PC-9 (cell line): ENCODE measurements at regions not wholly inside any gene's neighbourhood (a gene's known extent, or its start where the extent isn't known, plus 50 kb on each side); places are given as distances from the start of the nearest gene placed in this dataset.

Source experiments
- BruUV-seq: library from RNA; stranded (reverse); fragments of 400-500 nt; replicated peaks from 2 replicates; lab custom pipeline; 2021; lab: Mats Ljungman, UMichigan
- CTCF ChIA-PET: fragments of 300-600 bp; sonication (Branson Sonifier 250); formaldehyde crosslinking; loops from one replicate; lab custom pipeline; 2022; ENCODE audit warnings: antibody characterized with exemption; lab: Charles Lee
- POLR2A ChIA-PET: fragments of 300-600 bp; sonication (Branson Sonifier 250); formaldehyde crosslinking; loops from one replicate; lab custom pipeline; 2022; ENCODE audit warnings: antibody characterized with exemption; ENCODE audit not compliant: unreplicated experiment; lab: Charles Lee
- DNase-seq, 2 experiments: peaks; one replicate each; pipeline versions ENCODE4 v3.0.0 to v3.0.0-alpha.2; 2015 to 2022; ENCODE audit warnings: mixed read lengths in 1 of 2
- H2AFZ ChIP-seq: fragments of 200-600 bp; sonication (generic); 2 replicates; pipeline ENCODE4 v1.8.1; 2017; ENCODE audit warnings: antibody characterized with exemption
- H3F3A ChIP-seq: fragments of 200-600 bp; sonication (generic); 2 replicates; pipeline ENCODE4 v1.8.1; 2017; ENCODE audit warnings: antibody characterized with exemption, mild to moderate bottlenecking, low read depth; ENCODE audit not compliant: insufficient read depth
- H3K27ac ChIP-seq: fragments of 200-600 bp; sonication (generic); 2 replicates; pipeline ENCODE4 v1.6.1; 2016; ENCODE audit warnings: mixed run types
- H3K27me3 ChIP-seq: fragments of 200-600 bp; sonication (generic); 2 replicates; pipeline ENCODE4 v1.6.1; 2016; ENCODE audit warnings: low read depth, mixed run types; ENCODE audit not compliant: insufficient read depth
- H3K36me3 ChIP-seq: fragments of 200-600 bp; sonication (generic); 2 replicates; pipeline ENCODE4 v1.6.1; 2016; ENCODE audit warnings: low read depth, mixed run types
- H3K4me1 ChIP-seq: fragments of 200-600 bp; sonication (generic); replicated peaks from 2 replicates; pipeline ENCODE4 v1.6.1; 2016; ENCODE audit warnings: mixed run types; ENCODE audit not compliant: insufficient read depth
- H3K4me2 ChIP-seq: fragments of 200-600 bp; sonication (generic); 2 replicates; pipeline ENCODE4 v1.6.1; 2017; ENCODE audit warnings: mixed run types
- H3K4me3 ChIP-seq: fragments of 200-600 bp; sonication (generic); 2 replicates; pipeline ENCODE4 v1.6.1; 2016; ENCODE audit warnings: mixed run types
- H3K79me2 ChIP-seq: fragments of 200-600 bp; sonication (generic); 2 replicates; pipeline ENCODE4 v1.6.1; 2017; ENCODE audit warnings: low read depth, mixed run types
- H3K9me2 ChIP-seq: fragments of 200-600 bp; sonication (generic); 2 replicates; pipeline ENCODE4 v1.8.1; 2017; ENCODE audit warnings: mild to moderate bottlenecking; ENCODE audit not compliant: insufficient read depth
- H3K9me3 ChIP-seq: fragments of 200-600 bp; sonication (generic); 2 replicates; pipeline ENCODE4 v1.8.1; 2016; ENCODE audit warnings: low read depth; ENCODE audit not compliant: insufficient read depth
- H4K20me1 ChIP-seq: fragments of 200-600 bp; sonication (generic); 2 replicates; pipeline ENCODE4 v1.8.1; 2017; ENCODE audit not compliant: insufficient read depth
- EZH2 ChIP-seq: fragments of 200-600 bp; sonication (generic); IDR thresholded peaks from 2 replicates; pipeline ENCODE4 v1.8.0; 2017; ENCODE audit warnings: antibody characterized with exemption, low read depth
- intact Hi-C: fragments of 100-400 bp; cut with micrococcal nuclease; formaldehyde crosslinking; loops from one replicate; pipeline ENCODE4 v1.10.0; 2022; ENCODE audit not compliant: unreplicated experiment
- TF ChIP-seq, protein P1 (sequence below): fragments of 200-600 bp; sonication (generic); conservative IDR thresholded peaks from 2 replicates; pipeline ENCODE4 v1.6.1; 2017; ENCODE audit warnings: mixed run types, antibody characterized with exemption, mild to moderate bottlenecking, moderate library complexity

DNA sequence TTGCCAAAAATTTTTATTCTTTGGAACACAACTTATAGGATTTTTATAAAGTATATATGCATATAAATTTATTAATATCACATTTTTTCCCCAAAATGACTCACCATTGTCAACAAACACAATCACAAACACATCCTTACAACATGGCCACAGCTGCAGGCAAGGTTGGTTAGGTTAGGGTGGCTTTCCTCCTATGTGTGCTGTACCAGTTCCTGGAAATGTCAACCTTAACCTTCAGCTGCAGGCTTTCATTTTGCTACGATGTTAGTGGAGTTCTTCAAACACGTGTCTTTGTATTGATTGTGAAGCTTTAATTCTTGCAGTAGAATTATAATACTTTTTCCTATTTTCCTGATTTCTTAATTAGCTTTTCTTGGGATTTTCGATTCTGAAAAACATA lies 185.8 kb downstream of the PTEN start:
- no peak for TF ChIP-seq EZH2
- TF ChIP-seq, protein P1, sequence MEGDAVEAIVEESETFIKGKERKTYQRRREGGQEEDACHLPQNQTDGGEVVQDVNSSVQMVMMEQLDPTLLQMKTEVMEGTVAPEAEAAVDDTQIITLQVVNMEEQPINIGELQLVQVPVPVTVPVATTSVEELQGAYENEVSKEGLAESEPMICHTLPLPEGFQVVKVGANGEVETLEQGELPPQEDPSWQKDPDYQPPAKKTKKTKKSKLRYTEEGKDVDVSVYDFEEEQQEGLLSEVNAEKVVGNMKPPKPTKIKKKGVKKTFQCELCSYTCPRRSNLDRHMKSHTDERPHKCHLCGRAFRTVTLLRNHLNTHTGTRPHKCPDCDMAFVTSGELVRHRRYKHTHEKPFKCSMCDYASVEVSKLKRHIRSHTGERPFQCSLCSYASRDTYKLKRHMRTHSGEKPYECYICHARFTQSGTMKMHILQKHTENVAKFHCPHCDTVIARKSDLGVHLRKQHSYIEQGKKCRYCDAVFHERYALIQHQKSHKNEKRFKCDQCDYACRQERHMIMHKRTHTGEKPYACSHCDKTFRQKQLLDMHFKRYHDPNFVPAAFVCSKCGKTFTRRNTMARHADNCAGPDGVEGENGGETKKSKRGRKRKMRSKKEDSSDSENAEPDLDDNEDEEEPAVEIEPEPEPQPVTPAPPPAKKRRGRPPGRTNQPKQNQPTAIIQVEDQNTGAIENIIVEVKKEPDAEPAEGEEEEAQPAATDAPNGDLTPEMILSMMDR: no peak
- no TSS peak for BruUV-seq
- Histone ChIP-seq H3K4me2 (no peak overlapping the region), H3K9me3 (no peaks in the 10 kb centered on the region), H2AFZ (no peak overlapping the region), H3K36me3 (no peaks in the 10 kb centered on the region), H3K27me3 (no peaks in the 10 kb centered on the region), H3K9me2 (no peaks in the 10 kb centered on the region), H3K27ac (no peak overlapping the region), H3K79me2 (no peaks in the 10 kb centered on the region), H3F3A (no peaks in the 10 kb centered on the region), H3K4me3 (no peak overlapping the region), H4K20me1 (no peaks in the 10 kb centered on the region), H3K4me1 (no peaks in the 10 kb centered on the region)
- POLR2A ChIA-PET: no interaction called here
- intact Hi-C loops: no loop called here
- no peak for DNase-seq
- CTCF ChIA-PET: no interaction called here

DNA sequence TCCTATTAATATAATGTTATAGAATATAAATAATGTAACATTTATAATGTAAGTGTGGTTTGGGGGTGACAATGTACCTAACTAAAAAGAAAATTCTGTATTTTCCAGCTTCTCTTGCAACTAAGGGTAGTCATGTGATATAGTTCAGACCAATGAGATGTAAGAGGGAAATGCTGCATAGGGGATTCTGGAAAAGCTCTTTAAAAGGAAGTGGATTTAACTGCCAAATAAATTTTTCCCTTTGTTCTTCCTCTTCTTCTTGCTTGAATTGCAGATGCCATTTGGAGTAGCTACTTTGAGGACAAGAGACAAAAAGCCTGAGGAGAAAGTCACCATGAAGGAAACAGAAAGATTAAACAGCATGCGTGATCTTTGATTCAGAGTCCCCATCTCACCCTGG lies 194.3 kb downstream of the PTEN start:
- Histone ChIP-seq H4K20me1 (no peaks in the 10 kb centered on the region), H3K9me2 (no peaks in the 10 kb centered on the region), H3K4me2 (no peak overlapping the region), H3K27ac (no peak overlapping the region), H3K79me2 (no peaks in the 10 kb centered on the region), H3F3A (no peaks in the 10 kb centered on the region), H3K36me3 (no peaks in the 10 kb centered on the region), H3K4me1 (0 out of 2 replicates have a peak, but pooled peaks cover 5% of the 10 kb centered on the region), H3K27me3 (no peaks in the 10 kb centered on the region), H3K9me3 (no peaks in the 10 kb centered on the region), H2AFZ (no peak overlapping the region), H3K4me3 (no peak overlapping the region)
- BruUV-seq: no TSS peak
- ChIA-PET CTCF (no interaction called here), POLR2A (no interaction called here)
- TF ChIP-seq EZH2: no peak
- TF ChIP-seq, protein P1: no peak
- intact Hi-C loops: no loop called here
- no peak for DNase-seq

DNA sequence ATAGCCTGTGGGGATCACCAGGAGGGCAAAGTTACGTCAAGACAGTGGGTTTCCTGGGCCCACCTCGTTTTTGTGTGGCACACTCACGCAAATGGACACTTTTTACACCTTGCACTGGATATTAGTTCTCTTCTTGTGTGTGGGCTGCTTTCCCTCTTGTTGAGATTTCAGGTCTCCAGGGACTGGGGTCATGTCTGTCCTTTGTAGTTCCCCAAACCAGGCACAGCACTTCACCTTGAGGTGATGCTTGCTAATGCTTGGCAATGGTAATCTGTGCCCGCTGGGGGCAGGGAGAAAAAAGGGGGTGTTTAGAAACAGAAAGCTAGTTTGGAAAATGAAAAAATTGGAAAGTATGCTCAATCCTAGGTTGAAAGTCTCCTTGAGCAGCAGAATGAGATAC lies 195.3 kb downstream of the PTEN start:
- no peak overlapping the region for H3K4me3 ChIP-seq
- DNase-seq: no peak
- TF ChIP-seq EZH2: no peak
- TF ChIP-seq, protein P1: no peak
- no peak overlapping the region for H3K4me2 ChIP-seq
- H3K27ac ChIP-seq: no peak overlapping the region
- no peaks in the 10 kb centered on the region for H3K27me3 ChIP-seq
- H2AFZ ChIP-seq: no peak overlapping the region
- peaks cover 13% of the 10 kb centered on the region; the same call in 1 of the 2 replicates for H3K4me1 ChIP-seq
- no peaks in the 10 kb centered on the region for H3K9me2 ChIP-seq
- H3F3A ChIP-seq: no peaks in the 10 kb centered on the region
- BruUV-seq: no TSS peak
- intact Hi-C loops: no loop called here
- CTCF ChIA-PET: no interaction called here
- no peaks in the 10 kb centered on the region for H3K9me3 ChIP-seq
- no peaks in the 10 kb centered on the region for H3K79me2 ChIP-seq
- H4K20me1 ChIP-seq: no peaks in the 10 kb centered on the region
- POLR2A ChIA-PET: no interaction called here
- H3K36me3 ChIP-seq: no peaks in the 10 kb centered on the region
